HFFc6 (cell line): ENCODE measurements at regions not wholly inside any gene's neighbourhood (a gene's known extent, or its start where the extent isn't known, plus 50 kb on each side); places are given as distances from the start of the nearest gene placed in this dataset.

Experiments used
- DNase-seq: peaks from one replicate; pipeline ENCODE4 v3.0.0-alpha.2; 2018
- H3K27ac Mint-ChIP-seq: 2 replicates; pipeline ENCODE4 v1.8.0; 2020; ENCODE audit warnings: mild to moderate bottlenecking, mixed read lengths
- H3K27me3 Mint-ChIP-seq: 2 replicates; pipeline ENCODE4 v1.8.0; 2021; ENCODE audit warnings: mild to moderate bottlenecking, moderate library complexity, mixed read lengths; ENCODE audit not compliant: insufficient read depth
- H3K36me3 Mint-ChIP-seq: 2 replicates; pipeline ENCODE4 v1.8.0; 2021; ENCODE audit warnings: low read depth, mixed read lengths
- H3K4me1 Mint-ChIP-seq: 2 replicates; pipeline ENCODE4 v1.8.0; 2020; ENCODE audit warnings: low read depth, mixed read lengths
- H3K4me3 Mint-ChIP-seq: 2 replicates; pipeline ENCODE4 v1.8.0; 2020; ENCODE audit warnings: mild to moderate bottlenecking, moderate library complexity, mixed read lengths
- H3K9me3 Mint-ChIP-seq: 2 replicates; pipeline ENCODE4 v1.8.0; 2020; ENCODE audit warnings: mild to moderate bottlenecking, mixed read lengths
- CTCF ChIP-seq: fragments of 200-600 bp; sonication (generic); IDR thresholded peaks from 2 replicates; pipeline ENCODE4 v1.5.0; 2021; ENCODE audit warnings: antibody characterized with exemption, mild to moderate bottlenecking

GRCh38 chr21:25296252-25296651 lies 311.0 kb downstream of the MRPL39 start:
- Mint-ChIP-seq H3K36me3 (no peaks in the 10 kb centered on the region), H3K4me3 (no peak overlapping the region), H3K27ac (no peak overlapping the region), H3K9me3 (no peaks in the 10 kb centered on the region; the same call in 1 of the 2 replicates), H3K27me3 (no peaks in the 10 kb centered on the region; the same call in 1 of the 2 replicates), H3K4me1 (peaks cover 37% of the 10 kb centered on the region)
- no peak for DNase-seq
- TF ChIP-seq CTCF, result no peak

- no peak for DNase-seq
- no peaks in the 10 kb centered on the region; the same call in 1 of the 2 replicates for H3K9me3 Mint-ChIP-seq
- H3K27me3 Mint-ChIP-seq, result no peaks in the 10 kb centered on the region; the same call in none of the 2 replicates
- H3K27ac Mint-ChIP-seq, result no peak overlapping the region
- TF ChIP-seq CTCF, result no peak
- no peak overlapping the region for H3K4me3 Mint-ChIP-seq
- H3K36me3 Mint-ChIP-seq, result no peaks in the 10 kb centered on the region
- peaks cover 26% of the 10 kb centered on the region; the same call in 1 of the 2 replicates for H3K4me1 Mint-ChIP-seq
Observed at GRCh38 chr21:25292396-25292795, 314.9 kb downstream of the MRPL39 start.

GRCh38 chr21:25283720-25284119 lies 323.6 kb downstream of the MRPL39 start:
- peak overlapping the region; percentile 50 for H3K4me3 Mint-ChIP-seq
- no peak overlapping the region; the same call in 1 of the 2 replicates for H3K27ac Mint-ChIP-seq
- TF ChIP-seq CTCF, result peak; percentile 81
- H3K9me3 Mint-ChIP-seq, result no peaks in the 10 kb centered on the region
- H3K27me3 Mint-ChIP-seq, result no peaks in the 10 kb centered on the region; the same call in 1 of the 2 replicates
- peaks cover 27% of the 10 kb centered on the region for H3K4me1 Mint-ChIP-seq
- DNase-seq, result peak; percentile 39
- no peaks in the 10 kb centered on the region for H3K36me3 Mint-ChIP-seq

- Mint-ChIP-seq H3K36me3 (no peaks in the 10 kb centered on the region), H3K4me3 (no peak overlapping the region), H3K9me3 (no peaks in the 10 kb centered on the region), H3K4me1 (peaks cover 20% of the 10 kb centered on the region), H3K27me3 (peaks cover 4% of the 10 kb centered on the region; the same call in 1 of the 2 replicates), H3K27ac (no peak overlapping the region)
- TF ChIP-seq CTCF, result no peak
- DNase-seq, result no peak
Observed at GRCh38 chr21:25281134-25281533, 326.1 kb downstream of the MRPL39 start.

- H3K9me3 Mint-ChIP-seq, result no peaks in the 10 kb centered on the region
- DNase-seq, result no peak
- peaks cover 19% of the 10 kb centered on the region for H3K4me1 Mint-ChIP-seq
- H3K27ac Mint-ChIP-seq, result no peak overlapping the region
- H3K36me3 Mint-ChIP-seq, result no peaks in the 10 kb centered on the region
- TF ChIP-seq CTCF, result no peak
- H3K27me3 Mint-ChIP-seq, result peaks cover 4% of the 10 kb centered on the region; the same call in 1 of the 2 replicates
- no peak overlapping the region for H3K4me3 Mint-ChIP-seq
Observed at GRCh38 chr21:25280061-25280460, 327.2 kb downstream of the MRPL39 start.

- no peak for DNase-seq
- H3K36me3 Mint-ChIP-seq, result no peaks in the 10 kb centered on the region
- H3K4me1 Mint-ChIP-seq, result peaks cover 6% of the 10 kb centered on the region; the same call in 1 of the 2 replicates
- no peak overlapping the region for H3K4me3 Mint-ChIP-seq
- H3K9me3 Mint-ChIP-seq, result no peaks in the 10 kb centered on the region; the same call in 1 of the 2 replicates
- H3K27ac Mint-ChIP-seq, result no peak overlapping the region
- no peak for TF ChIP-seq CTCF
- peaks cover 9% of the 10 kb centered on the region for H3K27me3 Mint-ChIP-seq
Observed at GRCh38 chr21:25273959-25274358, 333.3 kb downstream of the MRPL39 start.
